Heart left ventricle (tissue), 16 donors: ENCODE measurements at regions not wholly inside any gene's neighbourhood (a gene's known extent, or its start where the extent isn't known, plus 50 kb on each side); places are given as distances from the start of the nearest gene placed in this dataset.

Experiments
- ATAC-seq, 4 donors: fragments of 200-7000 bp; cut with Tn5 transposase; one replicate each; pipeline ENCODE4 v1.9.1; 2020 to 2022; ENCODE audit warnings: moderate library complexity in 4 of 4, mild to moderate bottlenecking in 3 of 4, moderate number of reproducible peaks in 1 of 4
- DNase-seq, 5 donors: peaks; one replicate each; pipeline ENCODE4 v3.0.0-alpha.2; 2020
- H3K27ac ChIP-seq, 12 donors: fragments of 200-600 bp; sonication (generic) in 4 of 12; one replicate each; pipeline versions ENCODE4 v1.5.0 to v1.8.0; 2016 to 2022; ENCODE audit warnings: mild to moderate bottlenecking in 2 of 12
- H3K27me3 ChIP-seq, 9 donors: fragments of 200-600 bp; sonication (generic) in 2 of 9; one replicate each; pipeline versions ENCODE4 v1.5.1 to v1.8.0; 2016 to 2022; ENCODE audit warnings: mild to moderate bottlenecking in 3 of 9
- H3K36me3 ChIP-seq, 9 donors: fragments of 200-600 bp; sonication (generic) in 2 of 9; one replicate each; pipeline versions ENCODE4 v1.5.0 to v1.8.0; 2018 to 2022; ENCODE audit warnings: mild to moderate bottlenecking in 2 of 9
- H3K4me1 ChIP-seq, 12 donors: fragments of 200-600 bp; sonication (generic) in 4 of 12; one replicate each; pipeline versions ENCODE4 v1.5.0 to v1.8.0; 2016 to 2022; ENCODE audit warnings: mild to moderate bottlenecking in 3 of 12
- H3K4me3 ChIP-seq, 12 donors: fragments of 200-600 bp; sonication (generic) in 4 of 12; one replicate each; pipeline versions ENCODE4 v1.5.0 to v1.8.0; 2017 to 2022; ENCODE audit warnings: mild to moderate bottlenecking in 9 of 12, moderate library complexity in 4 of 12
- H3K9me3 ChIP-seq, 12 donors: fragments of 200-600 bp; sonication (generic) in 4 of 12; one replicate each; pipeline versions ENCODE4 v1.5.0 to v1.8.0; 2016 to 2022; ENCODE audit warnings: mild to moderate bottlenecking in 1 of 12
- POLR2A ChIP-seq, 2 donors: fragments of 450-650 bp; IDR thresholded peaks; one replicate each; pipeline ENCODE4 v1.6.1; 2017; ENCODE audit warnings: antibody characterized with exemption in 2 of 2, mild to moderate bottlenecking in 2 of 2, moderate library complexity in 2 of 2
- WGBS, 4 donors: extraction: QIAGEN DNeasy Blood & Tissue Kit in 2 of 4; methylation state at CpG; one replicate each; pipeline versions ENCODE4 v1.1.5 to v1.1.7; 2013 to 2018; 5-methylcytosine and 5-hydroxymethylcytosine counted together
- intact Hi-C, 10 donors: fragments of 100-400 bp; cut with DNase I; formaldehyde crosslinking; loops; one replicate each; pipeline versions ENCODE4 v1.11.1 to v1.14.2; 2022
- TF ChIP-seq, protein P1 (sequence below), 12 donors: fragments of 200-600 bp; sonication (generic) in 4 of 12; IDR thresholded peaks; one replicate each; pipeline versions ENCODE4 v1.5.0 to v1.8.0; 2018 to 2022; ENCODE audit warnings: antibody characterized with exemption in 12 of 12, mild to moderate bottlenecking in 5 of 12
- donor health status: ischemic (EF 13 %, LVEDD 7.1; RV severe dilation, severe dysfunction).
- donor health status: healthy with polysubstance abuse.
- donor health status: DM: no; HTN: yes; CAD: no.
- donor health status: DM: no; HTN: no; CAD: no.
- donor health status: ischemic (EF 25% LVEDD 6.9; RV normal size, moderate dysfunction).
- donor health status: ischemic (EF 25% LVEDD 5.7; RV mildly dilated, moderate dysfunction).
- donor health status: healthy.
- donor health status: DM: yes; HTN: yes; CAD: no.
- donor health status: ischemic (EF 35%, LVEDD 5.7; RV mildly dilated, moderate dysfunction).
- donor health status: nonischemic (EF 11% LVEDD 7.7; RV severe dilation, severe dysfunction).
- donor health status: DM: yes; HTN: yes; CAD: no.
- donor health status: PGD.
- donor health status: ischemic (EF 29% LVEDD 5.4; RV normal size, mild dysfunction).
- donor health status: nonischemic (EF 23%, LVEDD 6.1; RV moderate dilation, normal function).

DNA sequence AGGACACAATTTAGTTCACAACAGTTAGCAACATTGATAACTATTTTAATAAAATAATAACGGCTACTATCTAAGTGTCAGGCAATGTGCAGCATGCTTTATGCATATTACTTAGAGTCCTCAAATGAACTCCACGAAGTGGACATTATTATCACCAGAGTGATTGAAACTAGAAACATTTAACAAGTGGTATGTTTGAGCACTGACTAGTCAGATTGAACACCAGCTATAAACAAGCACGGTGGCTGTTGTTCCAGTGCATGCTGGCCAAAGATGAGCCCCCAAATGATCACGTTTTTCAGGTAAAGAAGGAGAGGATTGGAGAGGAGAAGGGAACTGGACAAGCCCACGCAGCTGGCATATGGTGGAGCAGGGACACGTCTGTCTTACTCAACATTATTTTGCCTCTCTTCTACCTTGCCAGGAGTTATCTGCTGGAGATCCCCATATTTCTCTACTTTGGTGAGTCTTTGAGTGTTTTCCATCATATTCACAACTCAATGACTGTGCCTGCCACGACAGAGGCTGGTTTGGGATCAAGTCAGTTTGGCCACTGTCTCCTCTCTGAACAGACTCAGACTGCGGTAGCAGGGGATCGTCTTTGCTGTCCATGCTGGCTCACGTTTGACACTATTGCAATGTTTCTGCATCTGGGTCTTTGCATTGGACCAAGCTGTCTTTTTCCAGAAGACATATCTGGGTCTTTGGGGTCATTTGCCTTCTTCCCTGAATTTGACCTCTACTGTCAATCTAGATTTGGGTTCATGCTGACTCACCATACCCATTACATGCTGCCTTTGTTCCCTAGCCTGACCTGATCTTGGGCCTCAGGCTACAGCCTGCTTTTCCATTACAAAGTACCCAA is 66.0 kb upstream of the ACSL3 start:
- intact Hi-C loops = loop anchor here (5.0 to 10.0 kb wide), 8 partner anchors 53 to 112 kb away; partner anchors contain the start of gene ACSL3 (in 6 of the 10)
- no peak for ATAC-seq
- whole genome bisulfite sequencing, 4 donors = 72 to 79% (median 79%) methylated on average over 10 of the region's 10 CpGs
- TF ChIP-seq POLR2A (IDR thresholded peaks at IDR 0.05) = no peak
- TF ChIP-seq, protein P1, sequence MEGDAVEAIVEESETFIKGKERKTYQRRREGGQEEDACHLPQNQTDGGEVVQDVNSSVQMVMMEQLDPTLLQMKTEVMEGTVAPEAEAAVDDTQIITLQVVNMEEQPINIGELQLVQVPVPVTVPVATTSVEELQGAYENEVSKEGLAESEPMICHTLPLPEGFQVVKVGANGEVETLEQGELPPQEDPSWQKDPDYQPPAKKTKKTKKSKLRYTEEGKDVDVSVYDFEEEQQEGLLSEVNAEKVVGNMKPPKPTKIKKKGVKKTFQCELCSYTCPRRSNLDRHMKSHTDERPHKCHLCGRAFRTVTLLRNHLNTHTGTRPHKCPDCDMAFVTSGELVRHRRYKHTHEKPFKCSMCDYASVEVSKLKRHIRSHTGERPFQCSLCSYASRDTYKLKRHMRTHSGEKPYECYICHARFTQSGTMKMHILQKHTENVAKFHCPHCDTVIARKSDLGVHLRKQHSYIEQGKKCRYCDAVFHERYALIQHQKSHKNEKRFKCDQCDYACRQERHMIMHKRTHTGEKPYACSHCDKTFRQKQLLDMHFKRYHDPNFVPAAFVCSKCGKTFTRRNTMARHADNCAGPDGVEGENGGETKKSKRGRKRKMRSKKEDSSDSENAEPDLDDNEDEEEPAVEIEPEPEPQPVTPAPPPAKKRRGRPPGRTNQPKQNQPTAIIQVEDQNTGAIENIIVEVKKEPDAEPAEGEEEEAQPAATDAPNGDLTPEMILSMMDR (IDR thresholded peaks at IDR 0.05) = no peak
- peaks cover 0 to 56% (median 37%) of the 10 kb centered on the region in 12 donors for H3K4me1 ChIP-seq
- H3K4me3 ChIP-seq = no peak overlapping the region
- H3K27me3 ChIP-seq = no peaks in the 10 kb centered on the region
- DNase-seq = no peak
- no peak overlapping the region for H3K27ac ChIP-seq
- H3K36me3 ChIP-seq = no peaks in the 10 kb centered on the region
- H3K9me3 ChIP-seq = no peaks in the 10 kb centered on the region

DNA sequence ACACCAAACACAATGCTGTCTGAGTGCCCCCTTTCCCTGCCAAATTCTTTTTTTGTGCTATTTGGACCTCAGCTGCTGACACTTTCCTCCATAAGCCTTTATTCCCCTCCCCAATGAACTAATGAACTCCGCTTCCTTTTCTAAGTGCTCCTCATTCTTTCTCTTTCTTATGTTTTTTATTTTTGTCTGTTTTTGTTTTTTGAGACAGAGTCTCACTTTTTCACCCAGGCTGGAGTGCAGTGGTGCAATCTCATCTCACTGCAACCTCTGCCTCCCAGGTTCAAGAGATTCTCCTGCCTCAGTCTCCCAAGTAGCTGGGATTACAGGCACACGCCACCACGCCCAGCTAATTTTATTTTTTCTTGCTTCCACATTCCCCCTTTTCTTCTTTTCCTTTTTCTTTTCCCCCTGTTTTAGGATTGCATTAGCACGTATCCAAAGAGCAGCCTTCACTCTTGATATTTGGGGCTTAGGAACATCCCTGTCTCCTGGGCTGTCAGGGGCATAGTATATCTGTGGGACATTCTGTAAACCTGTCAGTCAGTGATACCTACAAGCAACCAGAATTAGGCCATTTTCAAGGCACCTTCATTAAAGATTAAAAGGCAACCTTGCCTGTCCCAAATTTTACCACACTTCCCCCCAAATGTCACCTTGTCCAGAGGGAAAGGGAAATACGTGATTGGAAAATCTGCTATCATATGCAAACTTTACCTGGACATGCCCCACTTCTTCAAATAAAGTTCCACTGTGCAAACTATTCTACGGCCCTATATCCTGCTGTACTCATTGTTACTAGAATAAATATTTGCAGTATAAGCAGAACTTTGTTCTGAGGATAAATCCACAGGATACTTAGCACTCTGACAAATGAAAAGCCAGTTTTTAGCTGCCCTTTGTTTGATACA is 65.1 kb upstream of the ACSL3 start:
- DNase-seq = no peak
- no peak for TF ChIP-seq POLR2A (IDR thresholded peaks at IDR 0.05)
- TF ChIP-seq, protein P1 (IDR thresholded peaks at IDR 0.05) = no peak
- ATAC-seq = no peak
- H3K4me1 ChIP-seq = peaks cover 0 to 51% (median 35%) of the 10 kb centered on the region in 12 donors
- H3K36me3 ChIP-seq = no peaks in the 10 kb centered on the region
- H3K27me3 ChIP-seq = no peaks in the 10 kb centered on the region
- 90 to 93% (median 92%) methylated on average over 6 of the region's 6 CpGs for WGBS, 4 donors
- no peak overlapping the region for H3K4me3 ChIP-seq
- no peaks in the 10 kb centered on the region for H3K9me3 ChIP-seq
- intact Hi-C loops = loop anchor here (2.0 to 10.0 kb wide), 10 partner anchors 53 to 112 kb away; partner anchors contain the start of gene ACSL3 (in 5 of the 10)
- H3K27ac ChIP-seq = peak overlapping the region in 5 of 12 donors; percentile 6 to 61 (median 30)

DNA sequence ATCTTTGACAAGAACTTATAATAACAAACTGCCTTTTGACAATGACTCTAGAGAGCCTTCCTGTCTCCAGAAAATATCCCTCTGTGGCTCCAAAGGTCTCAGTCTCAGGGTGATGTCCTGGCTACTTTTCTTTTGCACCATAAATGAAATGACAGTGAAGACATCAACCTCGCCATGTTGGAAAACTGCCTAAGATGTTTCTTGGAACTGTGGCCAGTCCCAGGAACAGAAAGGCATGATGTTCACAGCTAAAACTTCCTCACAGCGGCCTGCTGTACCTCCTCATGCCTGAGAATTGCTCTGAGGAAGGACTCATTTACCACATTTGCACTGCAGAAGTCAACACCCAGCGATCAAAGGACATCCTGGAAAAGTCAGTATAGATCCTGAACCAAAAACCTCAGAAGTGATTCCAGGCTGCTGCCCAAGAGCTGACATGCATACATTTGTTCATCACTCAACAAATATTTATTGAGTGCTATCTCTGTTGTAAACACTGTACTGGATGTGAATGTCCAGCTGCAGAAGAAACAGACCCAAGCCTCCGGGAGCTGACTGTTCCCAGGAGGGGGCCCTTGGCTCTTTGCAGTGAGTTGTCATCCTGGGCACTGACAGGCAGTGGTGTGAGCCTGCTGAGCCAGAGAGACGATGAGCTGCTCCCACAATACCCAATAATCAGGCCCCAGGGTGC is 64.3 kb upstream of the ACSL3 start:
- peaks cover 0 to 44% (median 29%) of the 10 kb centered on the region in 12 donors for H3K4me1 ChIP-seq
- peak overlapping the region in 10 of 12 donors; percentile 2 to 61 (median 25) for H3K27ac ChIP-seq
- WGBS, 4 donors = 26 to 40% (median 32%) methylated on average over 5 of the region's 5 CpGs
- H3K27me3 ChIP-seq = no peaks in the 10 kb centered on the region
- DNase-seq = peak in 2 of 5 donors; percentile 33 to 39
- H3K36me3 ChIP-seq = no peaks in the 10 kb centered on the region
- TF ChIP-seq, protein P1 (IDR thresholded peaks at IDR 0.05) = no peak
- no peak for TF ChIP-seq POLR2A (IDR thresholded peaks at IDR 0.05)
- intact Hi-C loops = loop anchor here (2.0 to 10.0 kb wide), 10 partner anchors 54 to 111 kb away; partner anchors contain the start of gene ACSL3 (in 5 of the 10)
- H3K4me3 ChIP-seq = no peak overlapping the region
- peak in 2 of 4 donors; percentile 10 to 16 for ATAC-seq
- H3K9me3 ChIP-seq = no peaks in the 10 kb centered on the region
